NCI-H2227 (cell line): ENCODE measurements at regions not wholly inside any gene's neighbourhood (a gene's known extent, or its start where the extent isn't known, plus 50 kb on each side); places are given as distances from the start of the nearest gene placed in this dataset.
"Not testable (repeated sequence)": the region's sequence is repeated elsewhere in the genome, so short reads cannot be mapped to it uniquely, and the experiment has no call there.

Experiments used
- DNase-seq: peaks from one replicate; lab custom pipeline; 2025; ENCODE audit not compliant: unreplicated experiment; lab: John Stamatoyannopoulos, UW

- DNase-seq, result not testable (repeated sequence)
These were observed 118.3 kb downstream of the LRRC37A3 start for GRCh38 chr17:64800987-64801386.

GRCh38 chr17:64800361-64800895, 118.8 kb downstream of the LRRC37A3 start:
- DNase-seq, result not testable (repeated sequence)

- not testable (repeated sequence) for DNase-seq
These were observed 119.6 kb downstream of the LRRC37A3 start for GRCh38 chr17:64799543-64800188.

GRCh38 chr17:64798961-64799360, 120.3 kb downstream of the LRRC37A3 start:
- not testable (repeated sequence) for DNase-seq

GRCh38 chr17:64798489-64798790, 120.8 kb downstream of the LRRC37A3 start:
- not testable (repeated sequence) for DNase-seq

GRCh38 chr17:64797746-64798488, 121.4 kb downstream of the LRRC37A3 start:
- DNase-seq, result not testable (repeated sequence)

- DNase-seq, result not testable (repeated sequence)
These were observed 123.9 kb downstream of the LRRC37A3 start for GRCh38 chr17:64795342-64795741.

GRCh38 chr17:64794548-64795274, 124.6 kb downstream of the LRRC37A3 start:
- not testable (repeated sequence) for DNase-seq

GRCh38 chr17:64794113-64794512, 125.2 kb downstream of the LRRC37A3 start:
- not testable (repeated sequence) for DNase-seq

GRCh38 chr17:64792793-64793575, 126.3 kb downstream of the LRRC37A3 start:
- not testable (repeated sequence) for DNase-seq

GRCh38 chr17:64792276-64792675, 127.0 kb downstream of the LRRC37A3 start:
- DNase-seq, result not testable (repeated sequence)

GRCh38 chr17:64791691-64792090, 127.6 kb downstream of the LRRC37A3 start:
- DNase-seq, result not testable (repeated sequence)

- not testable (repeated sequence) for DNase-seq
These were observed 128.1 kb downstream of the LRRC37A3 start for GRCh38 chr17:64791226-64791625.

- not testable (repeated sequence) for DNase-seq
These were observed 128.6 kb upstream of the SMURF2 start for GRCh38 chr17:64790690-64791089.

GRCh38 chr17:64790193-64790592, 128.1 kb upstream of the SMURF2 start:
- not testable (repeated sequence) for DNase-seq

- DNase-seq, result not testable (repeated sequence)
These were observed 126.9 kb upstream of the SMURF2 start for GRCh38 chr17:64789061-64789445.

- DNase-seq, result no peak
These were observed 126.4 kb upstream of the SMURF2 start for GRCh38 chr17:64788286-64789060.

GRCh38 chr17:64787921-64788271, 125.8 kb upstream of the SMURF2 start:
- DNase-seq, result no peak

- no peak for DNase-seq
These were observed 125.3 kb upstream of the SMURF2 start for GRCh38 chr17:64787255-64787920.

GRCh38 chr17:64786337-64786736, 124.2 kb upstream of the SMURF2 start:
- DNase-seq, result no peak
